WTC11 (cell line): ENCODE measurements at regions not wholly inside any gene's neighbourhood (a gene's known extent, or its start where the extent isn't known, plus 50 kb on each side); places are given as distances from the start of the nearest gene placed in this dataset.
A peak's percentile ranks its signal among the peaks of the same experiment; 100 is the strongest.

Source experiments
- ATAC-seq: fragments of 200-7000 bp; cut with Tn5 transposase; 2 replicates; pipeline ENCODE4 v1.10.0; 2021; ENCODE audit warnings: mild to moderate bottlenecking, moderate library complexity
- CTCF ChIA-PET: fragments of 300-600 bp; sonication (Branson Sonifier 250); formaldehyde crosslinking; loops from one replicate; lab custom pipeline; 2021; ENCODE audit warnings: antibody characterized with exemption; lab: Charles Lee
- POLR2A ChIA-PET: fragments of 350-600 bp; sonication (Branson Sonifier 250); formaldehyde crosslinking; loops from one replicate; lab custom pipeline; 2021; ENCODE audit warnings: antibody characterized with exemption; lab: Charles Lee
- DNase-seq: peaks from one replicate; pipeline ENCODE4 v3.0.0; 2021; ENCODE audit warnings: low spot score
- H3K27ac Mint-ChIP-seq: 2 replicates; pipeline ENCODE4 v1.8.0; 2021; ENCODE audit warnings: mixed read lengths
- H3K27me3 Mint-ChIP-seq: 2 replicates; pipeline ENCODE4 v1.8.0; 2021; ENCODE audit warnings: low read depth, mild to moderate bottlenecking, moderate library complexity, mixed read lengths
- H3K36me3 Mint-ChIP-seq: 2 replicates; pipeline ENCODE4 v1.8.0; 2021; ENCODE audit warnings: mixed read lengths
- H3K4me1 Mint-ChIP-seq: 2 replicates; pipeline ENCODE4 v1.8.0; 2022; ENCODE audit warnings: mixed read lengths
- H3K4me3 Mint-ChIP-seq: 2 replicates; pipeline ENCODE4 v1.8.0; 2021; ENCODE audit warnings: mild to moderate bottlenecking, moderate library complexity, mixed read lengths
- H3K9me3 Mint-ChIP-seq: 2 replicates; pipeline ENCODE4 v1.8.0; 2021; ENCODE audit warnings: mixed read lengths
- CREM ChIP-seq: sonication (generic); formaldehyde crosslinking; IDR thresholded peaks from 2 replicates; pipeline ENCODE4 v1.8.1; 2022; ENCODE audit warnings: mild to moderate bottlenecking, missing genetic modification reagents, moderate library complexity
- FOXP1 ChIP-seq: sonication (generic); formaldehyde crosslinking; IDR thresholded peaks from 2 replicates; pipeline ENCODE4 v1.8.0; 2022; ENCODE audit warnings: missing genetic modification reagents, mild to moderate bottlenecking, moderate library complexity, borderline replicate concordance
- GRHL2 ChIP-seq: fragments of 250-450 bp; sonication (Bioruptor Pico); IDR thresholded peaks from 2 replicates; pipeline ENCODE4 v1.8.0; 2022; ENCODE audit warnings: mild to moderate bottlenecking, moderate library complexity; ENCODE audit not compliant: insufficient replicate concordance, severe bottlenecking
- JAZF1 ChIP-seq: fragments of 250-450 bp; sonication (Bioruptor Pico); IDR thresholded peaks from 2 replicates; pipeline ENCODE4 v1.9.0; 2021; ENCODE audit warnings: moderate library complexity, mild to moderate bottlenecking, inconsistent platforms
- KAT7 ChIP-seq: sonication (generic); formaldehyde crosslinking; IDR thresholded peaks from 2 replicates; pipeline ENCODE4 v1.8.1; 2023; ENCODE audit warnings: missing genetic modification reagents, mild to moderate bottlenecking, borderline replicate concordance
- NR3C1 ChIP-seq: sonication (generic); formaldehyde crosslinking; conservative IDR thresholded peaks from 2 replicates; pipeline ENCODE4 v1.8.1; 2023; ENCODE audit warnings: low read depth, mild to moderate bottlenecking, missing genetic modification reagents
- SOX15 ChIP-seq: fragments of 250-450 bp; sonication (Bioruptor Pico); IDR thresholded peaks from 2 replicates; pipeline ENCODE4 v1.9.0; 2021; ENCODE audit warnings: mild to moderate bottlenecking
- TEAD4 ChIP-seq: sonication (generic); formaldehyde crosslinking; IDR thresholded peaks from 2 replicates; pipeline ENCODE4 v1.8.0; 2022; ENCODE audit warnings: mild to moderate bottlenecking, missing genetic modification reagents
- ZNF121 ChIP-seq: sonication (generic); formaldehyde crosslinking; IDR thresholded peaks from 2 replicates; pipeline ENCODE4 v1.8.0; 2023; ENCODE audit warnings: missing genetic modification reagents
- ZNF396 ChIP-seq: fragments of 250-450 bp; sonication (Bioruptor Pico); IDR thresholded peaks from 2 replicates; pipeline ENCODE4 v1.8.0; 2021; ENCODE audit warnings: mild to moderate bottlenecking, moderate library complexity, borderline replicate concordance
- ZNF416 ChIP-seq: fragments of 250-450 bp; sonication (Bioruptor Pico); IDR thresholded peaks from 2 replicates; pipeline ENCODE4 v1.9.0; 2021; ENCODE audit warnings: mild to moderate bottlenecking, inconsistent platforms
- TF ChIP-seq, protein P1 (sequence below): sonication (generic); formaldehyde crosslinking; IDR thresholded peaks from 2 replicates; pipeline ENCODE4 v1.8.1; 2023; ENCODE audit warnings: mild to moderate bottlenecking, missing genetic modification reagents
- TF ChIP-seq, protein P2 (sequence below): fragments of 250-450 bp; sonication (Bioruptor Pico); IDR thresholded peaks from 2 replicates; pipeline ENCODE4 v1.9.0; 2021; ENCODE audit warnings: moderate library complexity, mild to moderate bottlenecking, inconsistent platforms, borderline replicate concordance
- TF ChIP-seq, protein P3 (sequence below): fragments of 250-450 bp; sonication (Bioruptor Pico); IDR thresholded peaks from 2 replicates; pipeline ENCODE4 v1.9.0; 2021; ENCODE audit warnings: mild to moderate bottlenecking
- TF ChIP-seq, protein P4 (sequence below): sonication (generic); formaldehyde crosslinking; IDR thresholded peaks from 2 replicates; pipeline ENCODE4 v1.8.1; 2023; ENCODE audit warnings: mild to moderate bottlenecking, missing genetic modification reagents, moderate library complexity
- TF ChIP-seq, protein P5 (sequence below): sonication (generic); formaldehyde crosslinking; IDR thresholded peaks from 2 replicates; pipeline ENCODE4 v1.8.0; 2022; ENCODE audit warnings: mild to moderate bottlenecking, missing genetic modification reagents
- TF ChIP-seq, protein P6 (sequence below): sonication (generic); formaldehyde crosslinking; conservative IDR thresholded peaks from 2 replicates; pipeline ENCODE4 v1.8.1; 2023; ENCODE audit warnings: mild to moderate bottlenecking, low read depth, missing genetic modification reagents, moderate library complexity
- TF ChIP-seq, protein P7 (sequence below): fragments of 200-600 bp; IDR thresholded peaks from 2 replicates; pipeline ENCODE4 v1.8.0; 2022; ENCODE audit warnings: antibody characterized with exemption

DNA sequence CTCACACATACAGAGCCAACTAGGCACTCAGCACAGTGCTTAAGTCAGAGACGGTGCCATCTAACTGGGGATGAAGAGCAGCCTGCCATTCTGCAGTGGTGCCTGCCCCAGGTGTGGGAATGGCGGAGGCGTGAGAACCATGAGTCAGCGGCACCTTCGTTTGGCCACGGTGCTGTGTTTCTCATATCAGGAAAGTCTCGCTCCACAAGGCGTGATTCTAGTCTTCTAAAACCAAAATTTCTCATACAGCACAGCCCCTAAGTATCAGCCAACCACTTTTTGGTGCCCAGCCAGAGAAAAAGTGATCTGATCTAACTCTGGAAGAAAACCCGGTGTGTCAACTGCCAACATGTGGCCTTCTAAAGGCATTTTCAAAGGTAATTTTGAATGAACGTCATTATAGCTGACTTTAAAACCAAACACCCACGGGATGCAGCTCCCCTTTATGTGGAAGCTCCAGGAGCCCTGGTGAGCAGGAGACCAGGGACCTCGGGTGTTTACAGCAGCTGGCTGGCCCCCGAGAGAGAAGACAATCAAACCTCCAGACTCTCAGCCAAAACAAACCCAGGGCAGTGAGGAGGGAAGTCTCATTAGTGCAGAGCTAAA lies 54.6 kb downstream of the ABCC12 start:
- TF ChIP-seq ZNF416 (CRISPR knock-in tag) (no peak), KAT7 (CRISPR knock-in tag) (no peak), SOX15 (no peak)
- TF ChIP-seq, protein P1, sequence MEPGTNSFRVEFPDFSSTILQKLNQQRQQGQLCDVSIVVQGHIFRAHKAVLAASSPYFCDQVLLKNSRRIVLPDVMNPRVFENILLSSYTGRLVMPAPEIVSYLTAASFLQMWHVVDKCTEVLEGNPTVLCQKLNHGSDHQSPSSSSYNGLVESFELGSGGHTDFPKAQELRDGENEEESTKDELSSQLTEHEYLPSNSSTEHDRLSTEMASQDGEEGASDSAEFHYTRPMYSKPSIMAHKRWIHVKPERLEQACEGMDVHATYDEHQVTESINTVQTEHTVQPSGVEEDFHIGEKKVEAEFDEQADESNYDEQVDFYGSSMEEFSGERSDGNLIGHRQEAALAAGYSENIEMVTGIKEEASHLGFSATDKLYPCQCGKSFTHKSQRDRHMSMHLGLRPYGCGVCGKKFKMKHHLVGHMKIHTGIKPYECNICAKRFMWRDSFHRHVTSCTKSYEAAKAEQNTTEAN, result no peak
- TF ChIP-seq, protein P2, sequence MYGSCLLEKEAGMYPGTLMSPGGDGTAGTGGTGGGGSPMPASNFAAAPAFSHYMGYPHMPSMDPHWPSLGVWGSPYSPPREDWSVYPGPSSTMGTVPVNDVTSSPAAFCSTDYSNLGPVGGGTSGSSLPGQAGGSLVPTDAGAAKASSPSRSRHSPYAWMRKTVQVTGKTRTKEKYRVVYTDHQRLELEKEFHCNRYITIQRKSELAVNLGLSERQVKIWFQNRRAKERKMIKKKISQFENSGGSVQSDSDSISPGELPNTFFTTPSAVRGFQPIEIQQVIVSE, result no peak
- TF ChIP-seq, protein P3, sequence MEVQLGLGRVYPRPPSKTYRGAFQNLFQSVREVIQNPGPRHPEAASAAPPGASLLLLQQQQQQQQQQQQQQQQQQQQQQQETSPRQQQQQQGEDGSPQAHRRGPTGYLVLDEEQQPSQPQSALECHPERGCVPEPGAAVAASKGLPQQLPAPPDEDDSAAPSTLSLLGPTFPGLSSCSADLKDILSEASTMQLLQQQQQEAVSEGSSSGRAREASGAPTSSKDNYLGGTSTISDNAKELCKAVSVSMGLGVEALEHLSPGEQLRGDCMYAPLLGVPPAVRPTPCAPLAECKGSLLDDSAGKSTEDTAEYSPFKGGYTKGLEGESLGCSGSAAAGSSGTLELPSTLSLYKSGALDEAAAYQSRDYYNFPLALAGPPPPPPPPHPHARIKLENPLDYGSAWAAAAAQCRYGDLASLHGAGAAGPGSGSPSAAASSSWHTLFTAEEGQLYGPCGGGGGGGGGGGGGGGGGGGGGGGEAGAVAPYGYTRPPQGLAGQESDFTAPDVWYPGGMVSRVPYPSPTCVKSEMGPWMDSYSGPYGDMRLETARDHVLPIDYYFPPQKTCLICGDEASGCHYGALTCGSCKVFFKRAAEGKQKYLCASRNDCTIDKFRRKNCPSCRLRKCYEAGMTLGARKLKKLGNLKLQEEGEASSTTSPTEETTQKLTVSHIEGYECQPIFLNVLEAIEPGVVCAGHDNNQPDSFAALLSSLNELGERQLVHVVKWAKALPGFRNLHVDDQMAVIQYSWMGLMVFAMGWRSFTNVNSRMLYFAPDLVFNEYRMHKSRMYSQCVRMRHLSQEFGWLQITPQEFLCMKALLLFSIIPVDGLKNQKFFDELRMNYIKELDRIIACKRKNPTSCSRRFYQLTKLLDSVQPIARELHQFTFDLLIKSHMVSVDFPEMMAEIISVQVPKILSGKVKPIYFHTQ (CRISPR knock-in tag), result no peak
- peaks cover 15% of the 10 kb centered on the region for H3K9me3 Mint-ChIP-seq
- CTCF ChIA-PET, result no interaction called here
- H3K4me3 Mint-ChIP-seq, result no peak overlapping the region
- H3K27ac Mint-ChIP-seq, result no peak overlapping the region
- POLR2A ChIA-PET, result no interaction called here
- DNase-seq, result no peak
- ATAC-seq, result no peak
- no peaks in the 10 kb centered on the region for H3K27me3 Mint-ChIP-seq
- H3K4me1 Mint-ChIP-seq, result peaks cover 24% of the 10 kb centered on the region
- H3K36me3 Mint-ChIP-seq, result no peaks in the 10 kb centered on the region

DNA sequence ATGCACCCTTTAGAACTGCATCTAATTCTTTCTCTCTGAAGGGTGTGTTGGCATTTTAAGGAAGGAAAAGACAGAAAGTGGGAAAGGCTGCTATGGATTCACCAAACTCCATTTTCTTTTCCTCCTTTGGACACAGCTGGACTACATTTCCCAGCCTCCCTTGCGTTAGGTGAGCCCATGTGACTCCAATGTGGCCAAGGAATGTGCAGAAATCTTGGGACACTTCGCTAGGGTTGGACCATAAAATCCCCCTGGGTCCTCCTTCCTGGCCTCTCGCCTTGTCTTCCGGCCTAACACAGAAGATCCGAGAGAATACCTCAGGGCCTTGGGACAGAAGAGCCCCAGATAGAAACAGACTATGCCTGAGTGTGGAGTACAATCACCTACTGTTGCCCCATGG lies 56.3 kb downstream of the ABCC12 start:
- H3K36me3 Mint-ChIP-seq, result no peaks in the 10 kb centered on the region
- POLR2A ChIA-PET, result no interaction called here
- CTCF ChIA-PET, result interaction anchor here (1.7 kb wide), 1 partner anchor 65 kb away, joined by 4 read pairs; no protein-coding TSS in a partner anchor
- DNase-seq, result peak; percentile 26
- H3K4me1 Mint-ChIP-seq, result peaks cover 24% of the 10 kb centered on the region
- no peak overlapping the region for H3K4me3 Mint-ChIP-seq
- TF ChIP-seq, protein P4, sequence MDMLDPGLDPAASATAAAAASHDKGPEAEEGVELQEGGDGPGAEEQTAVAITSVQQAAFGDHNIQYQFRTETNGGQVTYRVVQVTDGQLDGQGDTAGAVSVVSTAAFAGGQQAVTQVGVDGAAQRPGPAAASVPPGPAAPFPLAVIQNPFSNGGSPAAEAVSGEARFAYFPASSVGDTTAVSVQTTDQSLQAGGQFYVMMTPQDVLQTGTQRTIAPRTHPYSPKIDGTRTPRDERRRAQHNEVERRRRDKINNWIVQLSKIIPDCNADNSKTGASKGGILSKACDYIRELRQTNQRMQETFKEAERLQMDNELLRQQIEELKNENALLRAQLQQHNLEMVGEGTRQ, result peak; percentile 92
- TF ChIP-seq, protein P5, sequence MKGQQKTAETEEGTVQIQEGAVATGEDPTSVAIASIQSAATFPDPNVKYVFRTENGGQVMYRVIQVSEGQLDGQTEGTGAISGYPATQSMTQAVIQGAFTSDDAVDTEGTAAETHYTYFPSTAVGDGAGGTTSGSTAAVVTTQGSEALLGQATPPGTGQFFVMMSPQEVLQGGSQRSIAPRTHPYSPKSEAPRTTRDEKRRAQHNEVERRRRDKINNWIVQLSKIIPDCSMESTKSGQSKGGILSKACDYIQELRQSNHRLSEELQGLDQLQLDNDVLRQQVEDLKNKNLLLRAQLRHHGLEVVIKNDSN (CRISPR knock-in tag), result peak; percentile 92
- no peak for TF ChIP-seq JAZF1 (CRISPR knock-in tag)
- no peak overlapping the region for H3K27ac Mint-ChIP-seq
- H3K27me3 Mint-ChIP-seq, result no peaks in the 10 kb centered on the region
- H3K9me3 Mint-ChIP-seq, result peaks cover 15% of the 10 kb centered on the region
- ATAC-seq, result peak; percentile 76

DNA sequence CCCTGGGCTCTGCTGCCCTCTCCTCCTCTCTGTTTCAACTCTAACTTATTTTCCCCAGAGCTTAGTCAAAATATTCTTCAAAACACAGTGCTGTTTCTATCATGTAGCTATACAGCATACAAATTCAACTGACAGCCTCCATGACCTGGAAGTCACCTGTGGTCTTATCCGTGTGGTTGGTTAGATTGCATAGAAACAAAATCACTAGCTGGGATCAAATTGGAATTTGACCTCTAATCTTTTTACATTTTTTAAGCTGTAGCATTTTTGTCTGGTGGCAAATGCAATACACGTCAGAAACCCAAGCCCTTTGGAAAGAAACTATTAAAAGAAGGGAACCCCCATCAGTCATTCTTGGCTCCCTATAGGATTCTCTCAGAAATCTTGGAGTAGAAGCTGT lies 57.3 kb downstream of the ABCC12 start:
- Mint-ChIP-seq H3K4me3 (no peak overlapping the region), H3K4me1 (peaks cover 15% of the 10 kb centered on the region; the same call in 1 of the 2 replicates), H3K9me3 (peaks cover 15% of the 10 kb centered on the region), H3K27ac (no peak overlapping the region), H3K36me3 (no peaks in the 10 kb centered on the region), H3K27me3 (no peaks in the 10 kb centered on the region)
- CTCF ChIA-PET, result no interaction called here
- POLR2A ChIA-PET, result no interaction called here
- ATAC-seq (no peak), DNase-seq (no peak)
- TF ChIP-seq, protein P5 (CRISPR knock-in tag), result no peak
- TF ChIP-seq GRHL2 (CRISPR knock-in tag) (no peak), CREM (CRISPR knock-in tag) (no peak), ZNF121 (CRISPR knock-in tag) (no peak), ZNF396 (no peak), ZNF416 (CRISPR knock-in tag) (no peak), TEAD4 (CRISPR knock-in tag) (no peak), NR3C1 (CRISPR knock-in tag) (no peak), FOXP1 (no peak)
- TF ChIP-seq, protein P6, sequence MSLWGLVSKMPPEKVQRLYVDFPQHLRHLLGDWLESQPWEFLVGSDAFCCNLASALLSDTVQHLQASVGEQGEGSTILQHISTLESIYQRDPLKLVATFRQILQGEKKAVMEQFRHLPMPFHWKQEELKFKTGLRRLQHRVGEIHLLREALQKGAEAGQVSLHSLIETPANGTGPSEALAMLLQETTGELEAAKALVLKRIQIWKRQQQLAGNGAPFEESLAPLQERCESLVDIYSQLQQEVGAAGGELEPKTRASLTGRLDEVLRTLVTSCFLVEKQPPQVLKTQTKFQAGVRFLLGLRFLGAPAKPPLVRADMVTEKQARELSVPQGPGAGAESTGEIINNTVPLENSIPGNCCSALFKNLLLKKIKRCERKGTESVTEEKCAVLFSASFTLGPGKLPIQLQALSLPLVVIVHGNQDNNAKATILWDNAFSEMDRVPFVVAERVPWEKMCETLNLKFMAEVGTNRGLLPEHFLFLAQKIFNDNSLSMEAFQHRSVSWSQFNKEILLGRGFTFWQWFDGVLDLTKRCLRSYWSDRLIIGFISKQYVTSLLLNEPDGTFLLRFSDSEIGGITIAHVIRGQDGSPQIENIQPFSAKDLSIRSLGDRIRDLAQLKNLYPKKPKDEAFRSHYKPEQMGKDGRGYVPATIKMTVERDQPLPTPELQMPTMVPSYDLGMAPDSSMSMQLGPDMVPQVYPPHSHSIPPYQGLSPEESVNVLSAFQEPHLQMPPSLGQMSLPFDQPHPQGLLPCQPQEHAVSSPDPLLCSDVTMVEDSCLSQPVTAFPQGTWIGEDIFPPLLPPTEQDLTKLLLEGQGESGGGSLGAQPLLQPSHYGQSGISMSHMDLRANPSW (CRISPR knock-in tag), result no peak
- TF ChIP-seq, protein P7, sequence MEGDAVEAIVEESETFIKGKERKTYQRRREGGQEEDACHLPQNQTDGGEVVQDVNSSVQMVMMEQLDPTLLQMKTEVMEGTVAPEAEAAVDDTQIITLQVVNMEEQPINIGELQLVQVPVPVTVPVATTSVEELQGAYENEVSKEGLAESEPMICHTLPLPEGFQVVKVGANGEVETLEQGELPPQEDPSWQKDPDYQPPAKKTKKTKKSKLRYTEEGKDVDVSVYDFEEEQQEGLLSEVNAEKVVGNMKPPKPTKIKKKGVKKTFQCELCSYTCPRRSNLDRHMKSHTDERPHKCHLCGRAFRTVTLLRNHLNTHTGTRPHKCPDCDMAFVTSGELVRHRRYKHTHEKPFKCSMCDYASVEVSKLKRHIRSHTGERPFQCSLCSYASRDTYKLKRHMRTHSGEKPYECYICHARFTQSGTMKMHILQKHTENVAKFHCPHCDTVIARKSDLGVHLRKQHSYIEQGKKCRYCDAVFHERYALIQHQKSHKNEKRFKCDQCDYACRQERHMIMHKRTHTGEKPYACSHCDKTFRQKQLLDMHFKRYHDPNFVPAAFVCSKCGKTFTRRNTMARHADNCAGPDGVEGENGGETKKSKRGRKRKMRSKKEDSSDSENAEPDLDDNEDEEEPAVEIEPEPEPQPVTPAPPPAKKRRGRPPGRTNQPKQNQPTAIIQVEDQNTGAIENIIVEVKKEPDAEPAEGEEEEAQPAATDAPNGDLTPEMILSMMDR, result no peak
